GM21576 (cell line): ENCODE measurements at regions not wholly inside any gene's neighbourhood (a gene's known extent, or its start where the extent isn't known, plus 50 kb on each side); places are given as distances from the start of the nearest gene placed in this dataset.

Experiments
- ATAC-seq: cut with Tn5 transposase; IDR thresholded peaks from one replicate; pipeline ENCODE4 v1.9.1; 2021; ENCODE audit warnings: mild to moderate bottlenecking, moderate library complexity; ENCODE audit not compliant: unreplicated experiment

DNA sequence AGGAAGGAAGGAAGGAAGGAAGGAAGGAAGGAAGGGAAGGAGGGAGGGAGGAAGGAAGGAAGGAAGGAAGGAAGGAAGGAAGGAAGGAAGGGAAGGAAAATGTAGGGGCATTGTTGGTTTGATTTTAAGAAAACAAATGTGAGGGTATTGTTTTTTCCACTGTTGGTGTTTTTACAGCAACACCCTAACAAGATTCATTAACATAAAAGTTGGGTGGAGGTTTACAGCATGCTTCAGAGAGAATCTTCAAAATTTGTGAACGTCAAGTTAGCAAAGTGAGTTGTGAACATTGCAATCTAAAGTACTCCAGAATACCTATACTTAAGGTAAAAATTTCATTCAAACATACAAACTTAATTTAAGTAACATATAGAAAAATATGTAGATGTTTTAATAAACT is 200.2 kb upstream of the ID4 start:
- ATAC-seq, result no peak

DNA sequence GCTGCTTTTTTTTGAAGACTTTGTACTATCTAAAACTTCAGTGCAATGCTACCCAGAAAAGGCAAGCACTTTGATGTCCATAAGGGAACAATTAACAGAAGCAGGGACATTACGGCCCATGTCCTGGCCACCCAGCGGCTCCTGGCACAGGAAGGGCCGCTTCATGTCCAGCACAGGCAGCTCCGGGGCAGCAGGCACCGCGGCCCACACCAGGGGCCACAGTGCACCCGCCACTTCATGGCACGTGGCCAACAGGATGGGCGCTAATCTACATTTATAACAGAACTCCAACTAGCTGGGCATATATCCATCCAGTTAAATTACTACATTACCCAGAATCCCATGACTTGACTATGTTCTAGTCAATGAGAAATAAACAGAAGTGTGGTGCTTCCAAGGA is 198.2 kb upstream of the ID4 start:
- ATAC-seq, result no peak

DNA sequence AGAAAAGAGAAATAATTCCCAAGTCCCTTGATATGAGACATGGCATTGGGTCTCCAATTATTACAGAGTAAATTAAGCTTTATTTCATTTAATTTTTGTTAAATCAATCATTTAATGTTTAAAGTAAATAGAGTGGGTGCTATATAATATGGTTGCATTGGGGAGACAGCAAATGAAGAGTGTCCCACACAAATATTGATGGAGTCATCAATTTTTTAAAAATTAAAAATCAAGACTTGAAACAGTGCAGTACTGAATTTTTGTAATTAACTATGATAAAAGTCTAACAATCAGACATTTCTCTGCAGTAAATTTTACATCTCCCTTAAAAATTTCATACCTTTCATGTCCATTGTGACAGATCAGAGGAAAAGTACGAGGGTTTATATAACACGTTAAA is 193.9 kb upstream of the ID4 start:
- ATAC-seq, result no peak

DNA sequence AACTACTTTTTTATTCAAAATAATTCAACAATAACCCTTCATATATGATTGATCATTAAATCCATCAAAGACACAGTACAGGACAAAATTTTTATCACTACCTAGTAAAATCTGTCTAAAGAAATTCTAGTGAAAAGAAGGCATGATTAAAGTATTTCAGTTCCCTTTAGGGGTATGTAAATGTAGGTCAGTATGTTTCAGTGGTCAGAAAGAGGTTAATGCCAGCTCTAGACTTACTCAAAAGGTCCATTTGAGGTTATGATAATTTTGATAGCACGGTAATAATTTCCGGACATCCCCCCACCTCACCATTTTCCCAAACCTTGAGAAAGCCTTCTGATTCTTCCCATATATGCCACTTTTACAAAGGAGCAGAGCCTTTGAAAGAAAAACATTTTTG is 193.5 kb upstream of the ID4 start:
- ATAC-seq, result no peak

DNA sequence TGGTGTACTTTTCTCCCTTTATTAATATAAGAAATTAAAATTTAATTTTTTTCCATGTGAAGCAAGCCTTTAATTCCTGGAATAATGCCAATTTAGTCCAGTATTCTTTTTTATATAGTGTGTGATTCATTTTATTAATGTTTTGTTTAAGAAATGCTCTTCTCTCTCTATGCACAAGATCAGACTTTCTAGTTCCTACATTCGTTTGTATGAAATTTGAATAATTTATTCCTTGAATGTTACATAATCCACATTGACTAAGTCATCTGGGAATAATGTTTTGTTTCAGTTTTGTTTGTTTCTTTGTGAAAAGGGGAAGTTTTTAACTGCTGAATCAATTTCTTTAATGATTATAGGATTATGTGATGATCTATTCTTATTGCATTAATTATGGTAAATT is 181.4 kb upstream of the ID4 start:
- no peak for ATAC-seq

DNA sequence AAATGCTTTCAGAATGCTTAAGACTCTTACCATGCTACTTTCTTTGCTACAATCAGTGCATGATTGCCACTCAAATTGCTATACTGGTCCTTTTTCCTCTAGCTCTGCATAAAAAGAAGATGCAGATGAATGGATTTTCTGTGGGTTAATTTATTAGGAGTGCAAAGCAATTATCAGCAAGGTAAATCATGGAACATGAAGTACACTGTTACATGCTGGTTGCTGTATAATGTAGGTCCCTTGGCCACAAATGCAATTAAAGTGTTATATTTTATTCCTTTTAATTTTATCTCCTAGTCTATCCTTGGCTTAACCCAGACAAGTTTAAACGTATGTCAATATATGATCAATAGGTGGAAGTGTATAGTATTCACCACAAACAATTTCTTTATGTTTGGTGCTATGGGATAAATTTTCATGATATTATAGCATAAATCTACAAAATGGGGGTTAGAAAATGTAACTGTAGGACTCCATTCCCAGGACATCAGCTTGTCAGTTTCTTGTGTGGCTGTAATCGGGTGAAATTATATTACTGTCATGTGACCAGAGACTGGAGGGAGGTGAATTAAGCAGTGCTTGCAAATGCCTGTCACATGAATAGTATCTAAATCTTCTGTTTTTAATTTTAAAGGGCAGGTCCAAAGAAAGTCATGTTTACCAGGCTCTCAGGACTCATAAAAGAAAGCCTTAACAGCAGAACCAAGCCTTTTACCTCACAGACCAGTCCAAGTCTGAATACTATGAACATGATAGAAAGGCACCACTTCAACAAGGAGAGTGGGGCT is 176.9 kb upstream of the ID4 start:
- no peak for ATAC-seq

DNA sequence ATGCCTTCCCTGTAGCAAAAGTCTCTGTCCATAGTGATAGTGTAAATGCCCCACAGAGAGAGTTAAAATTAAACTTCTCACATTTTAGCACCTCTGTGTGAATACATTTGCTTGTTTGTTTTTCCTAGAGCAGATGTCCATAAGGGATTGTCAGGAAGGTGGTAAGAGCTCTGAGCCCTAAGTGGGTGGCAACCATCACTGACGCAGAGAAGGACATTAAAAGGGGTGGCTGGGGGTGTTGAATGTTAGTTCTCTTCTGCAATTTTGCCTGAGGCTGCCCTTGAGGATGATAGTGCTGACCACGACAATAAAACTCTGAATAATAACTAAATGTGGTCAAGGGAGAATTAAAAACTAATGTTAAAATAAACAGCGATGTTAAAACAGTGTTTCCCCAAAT is 174.3 kb upstream of the ID4 start:
- ATAC-seq, result no peak

DNA sequence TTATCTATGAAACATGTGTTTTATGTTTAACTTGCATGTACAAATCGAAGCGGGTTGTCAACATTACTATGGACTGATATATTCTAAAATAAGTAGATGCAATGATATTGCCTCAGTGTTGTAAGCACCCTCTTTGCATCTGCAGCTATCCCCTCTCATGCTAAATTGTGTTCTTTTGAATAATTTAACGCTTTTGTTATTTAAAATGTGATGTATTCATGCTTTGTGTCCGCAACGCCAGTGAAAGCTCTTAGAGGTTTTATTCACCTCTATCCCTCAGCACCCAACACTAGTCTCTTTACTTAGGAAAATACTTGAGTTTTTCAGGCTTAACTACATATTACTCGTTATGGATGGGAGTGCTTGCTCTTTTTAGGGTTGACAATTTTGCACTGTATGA is 173.7 kb upstream of the ID4 start:
- no peak for ATAC-seq

DNA sequence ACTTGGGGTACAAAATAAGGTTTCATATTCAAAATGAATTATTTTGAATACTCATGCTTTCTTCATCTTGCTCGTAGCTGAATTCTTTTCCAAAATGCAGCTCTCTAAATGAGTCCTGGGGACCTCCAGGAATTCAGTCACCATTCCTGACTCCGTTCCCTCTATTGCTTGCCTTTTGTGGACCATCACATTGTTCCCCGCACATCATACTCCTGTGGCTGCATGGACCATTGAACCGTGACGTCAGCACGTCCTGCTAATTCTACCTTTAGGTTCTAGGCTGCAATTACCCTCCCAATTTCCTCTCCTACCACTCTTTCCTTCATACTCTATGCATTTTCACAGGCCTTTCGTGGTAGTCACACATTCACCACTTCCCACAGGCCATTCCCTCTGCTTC is 173.1 kb upstream of the ID4 start:
- no peak for ATAC-seq

DNA sequence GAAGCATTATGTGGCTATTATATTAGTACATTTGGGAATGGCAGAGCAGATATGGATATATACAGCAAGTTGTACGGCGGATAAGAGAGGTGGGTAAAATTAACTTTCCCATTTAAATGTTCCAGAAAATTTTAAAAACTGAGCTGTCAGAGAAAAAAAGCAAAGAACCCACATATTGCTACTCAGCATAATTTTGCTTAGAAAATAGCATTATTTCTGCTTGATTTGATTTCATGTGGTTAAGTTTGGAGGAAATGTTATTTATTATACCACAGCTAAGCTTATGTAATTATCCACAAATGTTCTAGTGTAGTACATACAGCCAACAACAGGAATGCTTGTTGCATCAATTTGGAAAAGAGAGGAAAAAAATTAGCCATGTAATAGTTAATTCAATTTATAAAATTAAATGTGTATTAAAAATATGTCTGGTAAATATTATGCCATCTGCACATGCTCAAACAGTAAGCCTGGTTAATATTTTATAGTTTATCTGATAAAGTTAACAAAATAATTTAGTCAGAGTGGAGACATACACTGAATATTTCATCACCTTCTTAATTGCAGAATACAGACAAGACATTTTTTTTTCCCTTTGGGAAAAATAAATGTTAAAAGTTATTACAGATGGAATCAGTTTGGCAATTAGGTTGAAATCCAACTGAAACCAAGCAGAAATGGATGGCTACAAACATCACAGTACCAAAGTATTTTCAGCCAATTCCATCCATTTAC is 172.1 kb upstream of the ID4 start:
- no peak for ATAC-seq

DNA sequence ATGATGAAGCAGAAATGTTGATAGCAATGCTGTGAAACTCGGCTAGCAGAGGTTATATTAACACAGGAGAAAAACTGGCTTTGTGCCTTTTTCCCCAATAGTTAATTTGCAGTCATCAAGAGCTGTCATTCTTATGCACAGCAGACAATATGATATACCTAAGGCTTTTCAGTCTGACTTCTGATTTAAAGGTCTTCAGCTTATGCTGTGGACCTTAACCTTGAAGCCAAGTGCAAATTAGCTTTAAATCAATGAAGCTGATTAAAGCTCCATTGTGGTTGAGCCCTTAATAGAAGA is 171.6 kb upstream of the ID4 start:
- no peak for ATAC-seq

DNA sequence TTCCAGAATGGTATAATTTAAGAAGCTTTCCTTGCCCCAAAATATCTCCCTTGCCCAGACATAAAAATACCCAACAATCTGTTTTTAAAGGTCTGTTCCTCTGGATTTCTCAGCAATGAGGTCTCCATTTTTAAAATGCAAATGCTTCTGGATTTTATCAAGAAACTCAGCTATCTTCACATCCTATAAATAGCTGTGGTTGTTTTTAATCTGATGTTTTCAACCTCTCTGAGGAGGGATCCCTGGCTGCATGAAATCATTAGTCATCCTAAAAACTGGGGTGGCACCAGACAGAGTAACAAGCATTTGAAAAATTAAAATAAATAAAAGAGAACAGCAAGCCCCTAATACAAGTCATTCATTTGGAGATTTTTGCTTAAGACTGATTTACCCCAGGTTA is 168.5 kb upstream of the ID4 start:
- ATAC-seq, result no peak

DNA sequence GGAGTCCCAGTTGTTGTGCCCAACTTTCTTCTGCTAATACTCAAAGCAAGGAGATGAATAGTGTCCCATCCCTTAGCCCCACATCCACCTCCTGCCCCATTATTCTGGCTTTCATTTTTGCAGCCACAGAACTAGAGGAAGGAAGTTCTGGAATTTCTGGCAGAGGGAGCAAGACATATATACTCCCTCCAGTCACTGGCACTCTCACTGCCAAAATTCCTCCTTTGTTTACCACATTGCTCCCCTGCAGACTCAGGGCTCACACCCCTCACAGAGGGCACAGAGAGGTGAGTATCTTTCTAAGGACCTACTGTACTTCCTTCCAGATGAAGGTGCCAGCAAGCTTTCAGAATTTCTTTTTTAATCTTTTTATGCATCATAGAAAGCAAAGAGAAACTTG is 168.0 kb upstream of the ID4 start:
- no peak for ATAC-seq

DNA sequence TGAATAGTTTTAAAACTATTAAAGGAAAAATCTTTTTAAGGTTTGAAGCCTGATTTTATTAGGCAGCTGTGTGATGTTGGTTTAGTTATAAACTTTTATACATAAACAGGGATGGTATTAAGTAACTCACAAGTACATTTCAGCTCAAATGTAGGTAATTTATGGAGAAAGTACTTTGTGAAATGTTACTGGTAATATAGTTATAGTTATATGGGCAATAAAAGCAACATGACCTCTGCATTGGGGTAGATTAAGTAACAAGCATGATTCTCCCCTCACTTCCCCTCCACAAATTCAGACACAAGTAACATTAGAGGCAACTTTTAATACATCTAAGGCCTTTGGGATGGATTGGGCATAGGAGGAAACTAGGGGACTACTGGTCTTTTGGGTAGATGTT is 154.3 kb upstream of the ID4 start:
- ATAC-seq, result no peak

DNA sequence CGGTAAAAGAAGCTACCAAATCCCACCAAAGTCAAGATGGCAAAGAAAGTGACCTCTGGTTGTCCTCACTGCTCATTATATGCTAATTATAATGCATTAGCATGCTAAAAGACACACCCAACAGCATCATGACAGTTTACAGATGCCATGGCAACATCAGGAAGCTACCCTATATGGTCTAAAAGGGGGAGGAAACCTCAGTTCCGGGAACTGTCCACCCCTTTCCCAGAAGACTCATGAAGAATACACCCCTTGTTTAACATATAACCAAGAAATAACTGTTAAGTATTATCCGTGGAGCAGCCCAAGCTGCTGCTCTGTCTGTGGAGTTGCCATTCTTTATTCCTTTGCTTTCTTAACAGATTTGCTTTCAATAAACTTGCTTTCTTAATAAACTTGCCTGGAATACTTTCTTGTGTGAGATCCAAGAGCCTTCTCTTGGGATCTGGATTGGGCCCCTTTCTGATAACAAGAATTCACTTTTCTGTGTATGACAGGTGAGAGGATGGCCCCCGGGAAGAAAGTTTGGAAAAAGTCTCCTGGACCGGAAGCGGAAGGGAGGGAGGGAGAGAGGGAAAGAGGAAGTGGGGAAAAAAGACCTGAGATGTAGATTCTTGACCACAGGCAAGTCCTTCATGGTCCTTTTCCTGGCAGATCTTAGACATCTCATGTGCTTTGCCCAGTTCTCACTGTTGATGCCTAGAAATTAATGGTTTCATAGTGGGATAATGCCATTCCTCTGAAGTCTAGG is 146.7 kb upstream of the ID4 start:
- ATAC-seq, result no peak

DNA sequence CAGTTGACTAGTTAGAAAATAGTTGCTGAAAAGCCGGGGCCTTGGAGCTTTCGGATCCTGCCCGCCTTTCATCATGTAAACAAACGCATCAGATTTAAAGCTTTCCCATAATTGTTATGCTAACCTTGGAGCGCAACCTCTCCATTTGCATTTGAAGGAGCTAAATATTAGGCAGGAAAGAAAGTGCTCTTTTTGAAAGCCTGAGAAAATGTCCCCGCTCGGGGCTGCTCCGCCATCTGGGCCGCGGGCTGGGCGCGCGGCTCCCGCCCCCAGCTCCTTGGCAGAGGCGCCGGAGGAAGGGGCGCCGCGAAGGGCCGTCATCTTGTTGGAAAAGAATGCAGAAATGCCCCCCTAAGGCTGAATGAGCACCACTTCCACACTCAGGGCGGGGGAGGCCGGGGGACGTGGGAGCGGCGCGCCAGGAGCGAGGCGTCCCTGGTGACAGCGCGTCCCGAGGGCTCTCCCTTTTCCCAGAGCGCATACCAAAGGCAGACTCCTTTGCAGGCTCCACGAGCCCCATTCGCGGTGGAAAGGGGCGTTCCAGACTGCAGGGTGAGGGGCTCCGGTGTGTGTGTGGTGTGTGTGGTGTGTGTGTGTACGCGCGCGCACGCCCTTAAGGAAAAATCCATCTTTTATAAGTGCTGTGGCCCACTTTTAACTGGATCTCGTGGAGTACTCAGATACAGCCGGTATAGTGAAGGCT is 145.6 kb upstream of the ID4 start:
- ATAC-seq, result no peak

DNA sequence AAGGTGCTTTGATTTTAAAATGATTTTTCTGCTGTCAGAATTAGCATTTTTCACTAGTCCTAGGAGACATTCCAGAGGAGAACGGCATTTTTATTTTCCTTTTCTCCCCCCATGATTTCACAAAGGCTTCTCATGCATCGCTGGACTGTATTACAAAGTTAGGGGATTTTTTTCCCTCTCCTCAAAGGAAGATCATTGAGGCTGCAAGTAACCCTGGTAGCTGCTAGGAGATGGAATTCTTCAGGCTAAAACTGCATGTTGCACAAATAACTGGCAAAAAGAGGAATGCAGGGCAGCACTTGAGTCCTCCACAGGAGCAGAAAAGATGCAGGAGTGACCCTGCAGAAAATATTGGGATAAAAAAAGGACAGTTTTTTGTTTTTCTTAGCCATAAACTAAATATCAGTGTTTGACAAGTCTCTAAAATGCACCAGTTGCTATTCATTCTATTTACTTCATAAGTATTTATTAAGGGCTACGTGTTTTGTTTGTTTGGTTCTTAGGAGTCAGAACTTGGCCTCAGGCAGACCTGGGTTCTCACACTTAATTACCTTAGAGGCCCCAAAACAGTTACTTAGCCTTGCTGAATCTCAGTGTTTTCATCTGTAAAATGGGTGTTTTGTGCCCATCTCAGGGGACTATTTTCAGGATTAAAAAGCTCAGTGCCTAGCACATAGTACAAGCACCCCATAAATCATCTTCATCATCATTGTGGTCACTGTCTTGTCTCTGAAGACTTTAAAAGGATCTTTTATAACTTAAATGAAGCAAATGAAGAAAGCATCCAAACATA is 144.5 kb upstream of the ID4 start:
- no peak for ATAC-seq

DNA sequence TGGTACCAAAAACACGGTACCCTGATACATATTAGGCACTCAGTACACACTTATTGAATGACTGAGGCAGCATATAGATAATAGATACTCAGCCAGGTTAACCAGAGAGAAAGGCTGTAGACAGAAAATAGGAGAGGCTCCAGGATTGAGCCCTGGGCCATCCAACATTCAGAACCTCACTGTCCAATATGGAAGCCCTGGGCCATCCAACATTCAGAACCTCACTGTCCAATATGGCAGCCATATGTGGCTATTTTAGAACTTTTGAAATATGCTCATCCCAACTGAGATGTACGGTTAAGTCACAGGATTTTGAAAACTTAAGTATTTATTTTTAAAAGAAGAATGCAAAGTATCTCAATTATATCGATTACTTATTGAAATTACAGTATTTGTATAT is 142.5 kb upstream of the ID4 start:
- no peak for ATAC-seq

DNA sequence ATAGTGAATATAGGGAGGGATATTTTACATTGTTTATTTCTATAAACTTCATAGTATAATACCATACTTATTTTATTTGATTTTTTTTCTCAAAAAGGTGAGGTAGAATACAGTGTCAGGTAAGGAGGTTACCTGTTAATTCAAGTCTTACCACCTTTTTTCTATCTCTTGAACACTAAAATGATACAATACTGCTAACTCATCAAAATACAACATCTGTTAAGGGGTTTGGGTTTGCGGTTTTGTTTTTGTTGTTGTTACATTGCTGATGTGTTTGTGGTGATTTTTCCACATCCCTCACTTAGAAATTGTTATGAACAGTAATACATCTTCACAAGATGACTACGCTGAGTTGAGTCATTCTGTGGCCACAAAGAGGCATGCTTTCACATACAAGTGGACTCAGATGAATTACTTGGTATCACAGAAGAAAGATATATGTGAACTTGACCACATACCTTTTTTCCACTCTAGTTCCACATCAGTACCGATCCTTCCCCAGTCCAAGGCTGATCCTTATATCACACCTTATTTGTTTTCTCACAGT is 139.4 kb upstream of the ID4 start:
- ATAC-seq, result no peak

DNA sequence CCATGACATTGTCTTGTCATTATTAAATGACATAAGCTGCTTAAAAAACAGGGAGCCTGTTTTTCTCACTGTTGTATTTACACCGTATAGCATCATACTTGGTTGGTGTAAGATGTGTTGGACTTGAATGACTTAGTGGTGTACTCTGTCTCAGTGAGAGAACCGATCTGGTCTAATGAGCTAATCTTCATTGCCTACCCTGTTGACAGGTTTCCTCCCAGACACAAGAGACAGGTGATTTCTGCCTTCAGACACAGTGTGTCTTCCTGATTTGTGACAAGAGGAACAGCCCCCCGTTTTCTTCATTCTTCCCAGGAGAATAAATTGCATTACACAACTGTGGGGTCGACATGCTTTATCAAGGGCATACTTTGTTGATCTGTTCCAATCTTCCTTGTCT is 137.2 kb upstream of the ID4 start:
- no peak for ATAC-seq

DNA sequence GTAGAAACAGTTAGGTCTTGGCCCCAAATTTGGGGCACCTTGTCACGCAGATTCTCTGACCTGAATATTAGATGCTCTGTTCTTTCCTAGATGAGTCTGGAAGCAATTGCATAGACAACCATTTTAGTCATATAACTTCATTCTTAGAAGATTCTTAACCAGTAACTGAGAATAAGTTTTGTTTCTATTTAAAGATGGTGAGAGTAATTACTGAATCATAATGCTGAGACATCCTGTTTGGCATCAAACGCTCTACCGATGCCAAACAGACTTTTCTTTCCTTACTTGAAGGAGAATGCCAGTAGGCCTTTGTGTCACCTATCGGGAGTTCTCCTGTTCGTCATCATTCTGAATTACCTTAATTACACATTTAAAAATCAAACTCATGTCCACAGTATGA is 131.6 kb upstream of the ID4 start:
- ATAC-seq, result no peak
